ENCODE measurements at regions not wholly inside any gene's neighbourhood (a gene's known extent, or its start where the extent isn't known, plus 50 kb on each side); places are given as distances from the start of the nearest gene placed in this dataset.
A peak's percentile ranks its signal among the peaks of the same experiment; 100 is the strongest.

DNA sequence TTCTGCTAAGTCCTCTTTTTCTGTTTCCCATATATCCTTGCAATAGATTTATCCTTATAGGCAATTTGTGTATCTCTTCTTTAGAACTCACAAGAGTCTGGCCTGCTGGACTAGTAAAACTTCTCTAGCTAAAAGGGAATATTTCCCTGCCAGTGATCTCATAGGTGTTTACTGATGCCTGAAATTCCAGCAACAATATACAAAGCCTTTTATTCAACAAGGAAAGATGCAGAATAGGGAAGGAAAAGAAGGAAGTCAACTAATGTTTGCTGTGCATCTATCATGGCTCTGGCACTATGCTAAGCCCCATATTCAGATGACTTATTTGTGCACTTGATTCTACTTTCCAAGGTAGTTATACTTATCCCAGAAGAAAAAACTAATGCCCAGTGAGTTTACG lies 160.0 kb upstream of the DMRTA1 start:
- no peak for DNase-seq (ENCODE audit: low read depth)

DNA sequence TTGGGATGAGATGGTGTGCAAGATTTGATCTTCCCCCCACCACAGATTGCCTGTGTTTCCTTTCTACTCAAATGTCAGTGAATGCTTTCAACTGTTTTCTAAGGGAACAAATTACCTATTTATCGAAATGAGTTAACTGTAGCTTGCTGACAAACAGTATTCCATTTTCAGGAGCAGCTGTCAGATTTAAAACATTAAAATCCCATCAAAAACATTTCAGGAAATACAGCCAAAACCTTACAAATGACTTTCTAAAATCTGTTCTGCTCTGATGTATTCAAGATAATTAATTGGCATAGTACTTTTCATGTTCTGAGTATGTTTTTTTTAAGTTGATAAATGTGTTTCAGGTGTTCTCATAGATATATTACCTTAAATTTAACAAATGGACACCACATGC lies 158.0 kb upstream of the DMRTA1 start:
- DNase-seq (ENCODE audit: low read depth) = no peak

DNA sequence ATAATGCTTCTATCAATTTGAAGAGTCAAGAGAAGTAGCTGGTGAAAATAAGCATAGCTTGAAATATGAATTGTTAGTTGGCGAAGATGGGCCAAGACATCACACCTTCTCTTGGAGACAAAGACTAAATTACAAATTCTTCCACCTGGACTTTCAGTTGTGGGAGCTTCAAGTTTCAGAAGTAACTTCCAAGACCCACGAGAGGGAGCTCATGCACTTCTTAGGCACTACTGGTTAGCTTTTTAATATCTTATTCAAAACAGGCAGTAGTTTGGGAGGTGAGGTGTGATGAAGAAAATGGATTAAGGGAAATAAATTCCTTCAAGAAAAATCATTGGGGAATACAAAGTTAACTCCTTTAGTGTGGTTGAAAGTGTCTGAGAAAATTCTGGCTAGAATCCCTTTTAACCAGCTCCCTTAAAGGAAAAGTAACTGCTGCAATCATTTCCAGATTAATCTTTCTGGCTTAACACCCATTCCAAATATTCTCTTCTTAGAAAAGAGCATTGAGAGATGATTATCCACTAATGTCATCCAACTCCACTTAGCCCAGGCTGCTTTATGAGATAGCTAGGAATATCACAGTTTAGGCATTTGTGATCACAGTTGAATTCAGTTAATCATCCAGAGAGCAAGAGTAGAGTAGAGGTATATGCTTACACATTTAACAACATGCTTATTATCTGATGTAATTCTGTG lies 139.5 kb upstream of the DMRTA1 start:
- DNase-seq (ENCODE audit: low read depth) = peak; percentile 30

DNA sequence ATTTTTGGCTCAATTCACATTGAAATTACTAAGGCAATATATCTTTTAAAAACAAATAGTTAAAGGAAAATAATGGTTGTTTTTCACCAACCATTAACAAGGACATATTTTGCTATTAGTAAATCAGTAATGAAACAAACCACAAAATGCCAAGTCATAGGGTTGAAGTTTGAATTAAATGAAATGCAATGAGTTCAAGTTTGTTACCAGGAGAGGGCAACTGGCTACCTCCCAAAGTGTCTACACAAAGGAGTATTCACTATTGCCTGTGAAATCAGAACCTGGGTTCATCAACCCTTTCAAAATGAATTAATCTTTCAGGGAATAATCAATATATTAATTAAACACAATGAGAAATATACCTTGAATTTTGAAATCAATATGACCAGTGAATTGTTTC lies 138.4 kb upstream of the DMRTA1 start:
- no peak for DNase-seq (ENCODE audit: low read depth)

DNA sequence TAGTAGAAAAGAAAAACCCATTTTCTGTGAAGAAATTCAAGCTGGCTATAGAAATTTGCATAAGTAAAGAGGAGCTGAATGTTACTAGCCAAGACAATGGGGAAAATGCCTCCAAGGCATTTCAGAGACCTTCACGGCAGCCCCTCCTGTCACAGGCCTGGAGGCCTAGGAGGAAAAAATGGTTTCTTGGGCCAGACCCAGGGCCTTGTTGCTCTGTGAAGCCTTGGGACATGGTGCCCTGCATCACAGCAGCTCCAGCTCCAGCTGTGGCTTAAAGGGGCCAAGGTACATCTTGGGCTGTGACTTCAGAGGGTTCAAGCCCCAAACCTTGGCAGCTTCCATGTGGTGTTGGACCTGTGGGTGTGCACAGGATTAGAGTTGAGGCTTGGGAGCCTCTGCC lies 130.0 kb upstream of the DMRTA1 start:
- no peak for DNase-seq (ENCODE audit: low read depth)

DNA sequence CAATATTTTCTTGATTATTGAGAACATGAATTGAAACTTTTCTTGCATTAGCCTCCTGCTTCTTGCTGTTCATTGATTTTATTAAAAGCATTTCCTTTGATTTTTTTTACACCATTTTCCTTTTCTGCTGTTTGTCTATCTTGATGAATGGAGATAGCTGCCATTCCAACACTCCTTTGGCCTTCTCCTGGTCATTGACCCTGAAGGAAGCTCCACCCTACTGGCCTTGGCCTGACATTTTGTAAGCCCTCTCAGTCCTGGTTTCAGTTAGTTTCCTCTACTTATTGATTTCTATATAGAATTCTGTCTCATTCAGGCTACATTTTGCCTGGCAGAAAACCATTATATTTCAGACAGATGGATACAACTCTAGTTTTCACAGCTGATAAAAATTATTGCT lies 115.1 kb upstream of the DMRTA1 start:
- no peak for DNase-seq (ENCODE audit: low read depth)

DNA sequence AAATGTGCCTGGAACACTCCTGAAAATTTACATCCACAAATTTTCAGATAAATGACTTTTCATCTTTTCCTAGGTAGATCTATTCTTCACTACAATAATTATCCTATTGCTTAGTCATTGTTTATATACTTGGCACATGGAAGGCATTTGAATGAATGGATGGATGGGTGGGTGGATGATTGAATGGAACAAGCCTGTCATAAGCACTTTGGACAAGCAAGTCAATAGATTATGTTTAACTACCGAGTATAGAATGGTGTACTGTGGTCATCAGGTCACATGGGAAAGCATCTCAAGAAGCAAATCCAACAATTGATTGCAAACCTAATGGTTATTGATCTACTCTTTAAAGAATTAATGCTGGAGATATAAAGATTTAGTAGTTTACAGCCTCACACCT lies 114.4 kb upstream of the DMRTA1 start:
- DNase-seq (ENCODE audit: low read depth) = no peak

DNA sequence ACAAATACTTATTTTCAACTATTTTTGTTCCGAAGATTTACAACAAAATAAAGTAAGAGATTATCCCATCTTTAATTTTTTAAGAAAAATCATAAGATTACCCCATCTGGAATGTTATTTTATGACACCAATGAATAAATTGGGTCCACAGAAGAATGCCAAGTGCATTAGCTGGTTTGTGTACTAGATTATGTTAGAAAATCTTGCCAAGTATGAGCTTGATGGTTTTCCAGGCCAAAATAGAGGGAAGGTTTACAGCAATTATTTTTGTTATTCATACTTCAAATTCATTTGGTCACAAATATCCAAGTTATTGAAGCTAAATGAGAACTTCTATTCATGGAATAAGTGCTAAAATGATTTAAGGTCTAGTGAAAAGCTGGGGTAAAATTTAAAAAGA lies 109.4 kb upstream of the DMRTA1 start:
- no peak for DNase-seq (ENCODE audit: low read depth)

DNA sequence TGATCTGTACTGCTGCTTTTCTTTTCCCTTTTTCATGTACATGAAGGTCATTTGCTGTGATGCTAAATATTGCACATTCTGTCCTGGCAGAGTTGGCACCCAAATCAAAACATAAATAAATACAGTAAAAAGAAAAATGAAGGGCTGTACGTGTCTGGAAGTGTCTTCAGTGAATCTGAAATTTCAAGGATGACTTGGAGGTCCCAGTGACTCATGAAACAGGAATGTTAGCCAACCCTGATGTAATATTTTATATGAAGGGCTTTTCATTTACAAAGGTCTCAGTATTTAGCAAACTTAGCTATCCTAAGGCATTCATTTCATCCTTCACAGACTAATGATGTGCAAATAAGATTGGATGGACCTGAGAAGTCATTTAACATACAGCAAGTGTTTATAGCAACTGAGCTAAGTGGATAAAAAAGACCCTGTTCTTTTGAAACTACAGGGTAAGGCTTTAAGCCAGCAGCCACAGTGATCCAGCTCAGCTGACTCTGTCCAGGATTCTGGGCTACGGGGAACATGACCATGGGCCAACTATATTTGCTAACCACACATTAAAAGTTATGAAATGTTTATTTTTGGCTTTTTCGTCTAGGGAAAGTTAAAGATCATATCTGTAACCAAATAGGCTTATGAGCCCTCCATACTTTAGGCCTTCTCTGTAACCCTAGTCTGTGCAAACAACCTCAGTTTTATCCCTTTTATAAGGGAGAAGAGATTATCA lies 104.0 kb upstream of the DMRTA1 start:
- peak; percentile 70 for DNase-seq (ENCODE audit: low read depth)

DNA sequence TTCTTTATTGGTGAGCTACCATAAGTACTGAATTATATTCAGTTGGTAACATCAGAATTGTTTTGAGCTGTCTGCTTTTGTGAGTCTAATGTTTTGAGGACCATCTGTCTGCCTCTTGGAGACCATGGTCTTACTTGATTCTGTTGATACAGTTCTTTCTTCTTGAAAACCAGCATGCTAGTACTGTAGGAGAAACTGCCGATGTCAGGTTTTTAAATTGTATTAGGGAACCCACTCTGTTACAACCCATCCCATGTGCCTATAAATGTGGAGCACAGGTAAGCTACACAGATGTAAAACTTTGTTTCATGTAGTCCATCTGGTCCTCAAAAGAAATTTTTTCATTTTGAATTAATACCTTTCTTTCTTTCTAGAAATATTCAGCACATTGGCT lies 103.4 kb upstream of the DMRTA1 start:
- no peak for DNase-seq (ENCODE audit: low read depth)

DNA sequence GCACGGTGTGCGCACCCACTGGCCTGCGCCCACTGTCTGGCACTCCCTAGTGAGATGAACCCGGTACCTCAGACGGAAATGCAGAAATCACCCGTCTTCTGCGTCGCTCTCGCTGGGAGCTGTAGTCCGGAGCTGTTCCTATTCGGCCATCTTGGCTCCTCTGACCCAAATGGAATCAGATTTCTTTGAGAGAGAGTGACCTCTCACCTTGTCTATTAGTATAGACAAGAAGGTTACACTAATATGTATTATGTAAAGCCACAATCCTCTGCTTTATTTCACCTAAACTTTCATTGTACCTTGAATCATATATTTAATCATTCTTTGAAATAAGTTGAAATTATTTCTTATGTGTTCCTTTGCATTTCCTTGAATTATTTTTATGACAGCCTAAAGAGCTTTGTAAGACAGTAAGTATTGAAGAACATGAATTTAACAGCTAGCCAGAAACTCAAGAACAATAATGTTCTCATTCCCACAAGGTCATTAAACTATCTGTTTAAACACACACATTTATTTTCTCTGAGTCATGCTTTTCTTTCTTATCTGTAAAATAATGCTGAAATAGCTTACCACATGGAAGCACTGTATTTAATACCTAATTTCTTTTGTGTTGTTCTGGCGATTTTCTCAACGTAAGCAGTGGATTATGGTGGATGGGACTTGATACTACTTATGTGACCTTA lies 91.8 kb upstream of the DMRTA1 start:
- DNase-seq (ENCODE audit: low read depth) = no peak

DNA sequence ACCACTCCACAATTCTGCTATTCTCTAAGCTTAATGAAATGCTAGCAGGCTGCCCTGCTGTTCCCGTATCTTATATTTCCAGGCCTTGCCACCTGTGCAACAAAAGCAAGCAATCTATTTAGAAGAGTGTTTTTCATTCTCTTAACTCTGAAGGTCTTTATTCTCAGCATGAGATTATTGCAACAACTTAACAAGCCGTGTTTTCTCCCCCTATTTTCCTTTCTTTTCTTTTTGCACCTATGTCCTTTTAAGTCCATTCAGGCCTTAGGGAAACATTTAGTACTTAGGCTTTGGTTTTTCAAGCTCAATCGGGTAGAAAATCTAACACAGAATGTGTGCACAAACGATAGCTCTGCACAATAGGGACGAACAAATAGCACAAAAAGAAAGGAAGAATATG lies 89.6 kb upstream of the DMRTA1 start:
- no peak for DNase-seq (ENCODE audit: low read depth)

DNA sequence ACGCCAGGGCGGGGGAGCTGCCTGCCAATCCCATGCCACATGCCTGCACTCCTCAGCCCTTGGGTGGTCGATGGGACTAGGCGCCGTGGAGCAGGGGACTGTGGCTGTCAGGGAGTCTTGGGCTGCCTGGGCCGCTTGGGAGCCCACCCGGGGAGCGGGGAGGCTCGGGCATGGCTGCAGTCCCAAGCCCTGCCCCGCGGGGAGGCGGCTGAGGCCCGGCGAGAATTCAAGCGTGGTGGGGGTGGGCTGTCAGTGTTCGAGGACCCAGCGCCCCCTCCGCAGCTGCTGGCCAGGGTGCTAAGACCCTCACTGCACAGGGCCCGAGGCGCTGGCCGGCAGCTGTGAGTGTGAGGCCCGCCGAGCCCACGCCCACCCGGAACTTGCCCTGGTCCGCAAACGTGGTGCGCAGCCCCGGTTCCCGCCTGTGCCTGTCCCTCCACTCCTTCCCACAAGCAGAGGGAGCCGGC lies 83.2 kb upstream of the DMRTA1 start:
- no peak for DNase-seq (ENCODE audit: low read depth)

DNA sequence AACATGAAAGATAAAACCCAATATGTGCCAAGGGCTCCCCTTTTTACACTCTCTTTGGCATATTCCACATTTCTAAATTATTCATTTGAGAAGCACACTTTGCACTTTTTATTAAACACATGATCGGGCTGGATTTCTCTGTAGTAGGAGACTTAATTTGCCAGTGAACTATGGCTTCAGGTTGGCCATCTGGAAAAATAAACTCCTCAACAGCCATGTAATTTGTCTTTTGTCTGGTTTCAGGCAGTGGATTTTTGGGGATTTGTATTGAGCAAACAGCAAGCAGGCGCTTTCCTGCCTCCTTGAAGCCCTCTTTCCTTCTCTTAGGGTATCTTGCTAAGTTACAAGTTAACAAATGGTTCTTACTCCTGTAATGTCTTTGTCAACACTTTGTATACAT lies 73.0 kb upstream of the DMRTA1 start:
- DNase-seq (ENCODE audit: low read depth) = no peak

DNA sequence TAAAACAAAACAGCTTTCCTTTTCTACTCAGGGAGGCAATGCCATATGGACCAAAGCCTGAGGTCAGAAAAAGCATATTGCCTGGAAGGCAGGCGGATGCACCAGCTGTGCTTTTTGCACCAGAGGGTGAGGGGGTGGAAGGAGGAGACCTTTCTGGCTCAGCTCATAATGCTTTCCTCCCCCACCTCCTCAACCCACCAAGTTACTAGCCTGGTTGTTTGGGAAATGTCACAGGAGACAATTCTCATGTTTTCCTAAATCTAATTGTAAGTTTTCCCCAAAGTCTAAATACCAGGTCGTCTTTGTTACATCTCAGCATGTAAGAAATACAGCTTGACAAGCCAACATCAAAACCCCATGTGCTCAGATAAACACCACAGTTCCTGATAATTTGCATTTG lies 72.6 kb upstream of the DMRTA1 start:
- DNase-seq (ENCODE audit: low read depth) = no peak

DNA sequence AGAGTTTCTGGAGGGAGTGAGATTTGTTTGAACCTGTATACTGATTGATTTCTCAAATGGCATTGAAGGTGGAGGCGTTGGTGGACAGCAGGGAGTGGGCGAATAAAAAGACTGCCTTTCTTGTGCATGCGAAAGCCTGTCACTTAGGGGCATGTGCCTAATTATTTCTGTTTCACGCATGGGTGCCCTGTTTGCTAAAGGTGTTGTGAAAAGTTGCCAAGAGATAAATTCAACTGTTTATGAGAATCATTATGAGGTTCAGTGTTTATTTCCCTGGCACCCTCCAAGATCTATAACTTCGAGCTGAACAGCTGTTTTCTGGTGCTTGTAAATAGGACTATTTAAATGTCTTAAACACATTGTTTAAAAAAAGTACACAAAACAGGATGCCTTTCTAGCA lies 67.4 kb upstream of the DMRTA1 start:
- no peak for DNase-seq (ENCODE audit: low read depth)

DNA sequence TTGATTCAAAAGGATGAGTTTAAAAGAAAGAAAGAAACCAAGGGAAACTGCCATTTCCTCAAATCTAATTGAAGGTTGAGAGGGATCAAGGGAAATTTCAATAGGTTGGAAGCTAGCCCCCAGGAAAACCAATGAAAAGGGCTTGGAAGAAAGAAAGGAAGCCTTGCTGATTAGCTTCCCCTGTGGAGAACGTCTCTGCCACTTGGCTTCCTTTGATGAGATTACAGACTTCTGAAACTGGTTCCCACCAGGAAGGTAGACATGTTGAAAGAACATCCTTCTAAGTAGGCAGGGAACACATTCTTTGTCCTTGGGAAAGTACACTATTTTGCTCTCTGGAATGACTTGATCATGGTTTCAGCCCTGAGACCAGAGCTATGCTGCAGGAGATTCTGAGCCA lies 65.5 kb upstream of the DMRTA1 start:
- no peak for DNase-seq (ENCODE audit: low read depth)

DNA sequence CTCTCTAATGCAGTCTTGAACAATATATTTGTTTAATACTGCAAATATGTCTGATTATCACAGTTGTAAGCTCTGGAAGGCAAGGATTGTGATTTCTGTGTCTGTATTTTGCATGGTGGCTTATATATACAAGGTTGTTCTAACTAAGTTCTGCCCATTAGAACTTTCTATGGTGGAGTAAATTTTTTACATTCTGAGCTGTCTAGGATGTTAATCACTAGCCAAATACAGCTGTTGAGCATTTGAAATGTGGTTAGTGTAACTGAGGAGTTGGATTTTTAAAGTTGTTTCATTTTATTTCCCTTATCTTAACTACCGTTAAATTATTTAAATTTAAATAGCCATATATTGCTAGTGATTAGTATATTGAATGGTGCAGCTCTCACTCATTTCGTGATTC lies 64.3 kb upstream of the DMRTA1 start:
- DNase-seq (ENCODE audit: low read depth) = no peak

DNA sequence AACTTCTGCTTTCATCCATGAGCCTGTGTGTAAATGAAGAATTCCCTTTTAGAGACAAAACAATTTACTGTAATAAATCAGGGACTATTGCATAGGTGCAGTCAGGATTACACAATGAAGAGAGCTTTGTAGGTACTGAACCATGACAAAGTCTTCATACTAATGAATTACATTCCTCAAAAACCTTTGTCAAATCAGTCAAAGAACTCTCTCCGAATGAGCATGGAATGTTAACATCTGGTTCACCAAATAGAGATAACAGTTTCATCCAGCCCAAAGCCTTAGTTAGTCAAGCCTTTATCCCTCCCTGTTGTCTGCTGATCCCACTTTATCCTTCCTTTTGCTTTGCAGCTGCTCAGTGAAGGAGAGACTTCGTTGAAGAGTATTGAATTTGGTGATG lies 62.9 kb upstream of the DMRTA1 start:
- DNase-seq (ENCODE audit: low read depth) = no peak

DNA sequence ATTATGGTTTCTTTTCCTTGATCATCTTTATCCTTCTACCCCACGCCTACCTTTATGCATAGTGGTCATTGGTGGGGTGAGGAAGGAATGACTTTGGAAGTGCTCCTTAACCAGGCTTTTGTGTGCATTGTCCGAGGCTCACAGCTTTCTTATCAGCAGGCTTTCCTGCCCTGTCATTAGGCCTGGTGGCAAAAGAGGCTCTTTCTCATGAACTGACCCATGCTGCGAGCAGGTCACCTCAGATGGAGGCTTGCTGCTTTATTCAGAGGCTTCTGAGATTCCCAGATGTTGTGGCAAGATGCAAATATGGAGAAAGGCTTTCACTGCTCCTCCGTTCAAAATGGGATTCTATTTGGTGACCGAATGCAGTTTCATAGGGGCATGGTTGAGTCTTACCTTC lies 57.4 kb upstream of the DMRTA1 start:
- no peak for DNase-seq (ENCODE audit: low read depth)

DNA sequence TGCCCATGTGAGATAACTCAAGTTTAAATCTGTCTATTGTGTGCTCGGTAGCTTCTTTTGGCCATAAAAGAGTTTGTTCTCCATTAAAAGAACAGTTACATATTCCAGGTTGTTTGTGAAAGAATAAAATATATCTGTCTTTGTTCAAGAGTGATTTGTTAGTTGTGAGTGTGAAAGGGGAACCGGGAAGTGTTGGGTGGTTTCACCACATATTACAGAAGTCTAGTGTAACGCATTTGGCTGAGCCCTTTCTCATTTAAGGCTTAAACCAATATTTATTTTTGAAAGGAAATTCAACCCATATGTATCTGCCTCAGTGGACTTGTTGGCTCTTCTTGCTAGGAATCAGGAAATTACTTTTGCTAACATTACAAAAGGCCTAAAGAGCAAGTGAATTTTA lies 54.1 kb upstream of the DMRTA1 start:
- DNase-seq (ENCODE audit: low read depth) = no peak

DNA sequence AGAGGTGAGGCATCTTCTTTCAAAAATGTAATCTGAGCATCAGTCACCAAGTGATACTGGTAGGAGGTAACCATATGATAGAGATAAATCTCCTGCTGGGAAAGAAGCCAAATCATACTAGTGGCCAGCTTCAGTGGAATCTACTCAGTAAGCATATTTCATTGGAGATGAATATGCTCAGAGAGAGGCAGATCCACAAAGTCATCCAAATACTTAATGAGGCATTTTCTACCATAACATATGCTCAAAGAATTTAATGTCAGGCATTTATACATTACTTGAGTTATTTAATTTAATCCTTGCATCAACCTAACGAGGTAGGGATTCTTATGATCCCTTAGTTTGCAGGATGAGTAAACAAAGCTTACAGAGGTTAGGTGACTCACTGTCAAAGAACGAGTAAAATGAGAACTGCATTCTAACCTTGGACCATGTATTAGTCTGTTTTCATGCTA lies 50.9 kb upstream of the DMRTA1 start:
- peak; percentile 68 for DNase-seq (ENCODE audit: low read depth)
